LoVo (cell line): ENCODE measurements at regions not wholly inside any gene's neighbourhood (a gene's known extent, or its start where the extent isn't known, plus 50 kb on each side); places are given as distances from the start of the nearest gene placed in this dataset.

Experiments used
- DNase-seq: peaks from one replicate; pipeline ENCODE4 v3.0.0-alpha.2; 2016; ENCODE audit warnings: low spot score

DNA sequence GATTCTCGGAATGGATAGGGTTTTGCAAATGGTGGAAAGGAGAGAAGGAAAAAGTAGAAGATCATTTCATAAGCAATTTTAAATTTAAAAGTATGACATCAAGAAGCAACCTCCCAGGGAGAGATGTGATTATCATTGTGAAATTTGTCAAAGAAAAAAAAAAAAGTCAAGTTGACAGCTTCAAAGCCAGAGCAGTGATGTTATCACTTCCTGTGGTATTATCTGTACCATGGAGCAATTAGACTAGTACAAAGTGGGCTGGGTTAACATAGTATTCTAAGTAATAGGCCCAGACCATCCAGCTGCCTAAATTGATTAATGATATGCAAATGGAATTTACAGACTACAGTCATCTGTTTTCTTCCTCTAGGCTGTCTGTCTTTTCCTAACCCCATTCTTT is 84.0 kb upstream of the NPY start:
- no peak for DNase-seq

- DNase-seq: no peak
Observed at GRCh38 chr7:24200407-24200966, 83.5 kb upstream of the NPY start.

- no peak for DNase-seq
Observed at GRCh38 chr7:24201226-24201625, 82.8 kb upstream of the NPY start.

GRCh38 chr7:24212073-24212472 is 71.9 kb upstream of the NPY start:
- no peak for DNase-seq

DNA sequence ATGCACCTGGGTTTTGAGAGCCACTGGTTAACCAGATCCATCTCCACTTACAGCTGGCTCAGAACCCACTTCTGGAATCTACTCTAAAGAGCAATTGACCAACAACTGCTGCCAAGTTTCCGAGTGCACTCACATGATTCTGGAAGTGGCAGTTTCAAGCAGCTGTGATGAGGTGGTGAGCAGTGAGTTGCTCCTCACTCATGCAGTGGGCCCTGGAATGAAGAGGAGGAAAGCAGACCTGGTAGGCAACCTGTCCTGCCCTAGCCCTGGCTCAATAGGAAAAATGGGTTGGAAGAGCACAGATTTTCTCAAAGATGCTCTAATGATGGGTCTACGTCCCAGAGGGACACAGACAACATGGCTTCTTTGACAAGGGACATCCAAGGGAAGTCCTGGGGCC is 70.7 kb upstream of the NPY start:
- no peak for DNase-seq

GRCh38 chr7:24214670-24215069 is 69.3 kb upstream of the NPY start:
- no peak for DNase-seq

GRCh38 chr7:24216576-24217125 is 67.3 kb upstream of the NPY start:
- no peak for DNase-seq

DNA sequence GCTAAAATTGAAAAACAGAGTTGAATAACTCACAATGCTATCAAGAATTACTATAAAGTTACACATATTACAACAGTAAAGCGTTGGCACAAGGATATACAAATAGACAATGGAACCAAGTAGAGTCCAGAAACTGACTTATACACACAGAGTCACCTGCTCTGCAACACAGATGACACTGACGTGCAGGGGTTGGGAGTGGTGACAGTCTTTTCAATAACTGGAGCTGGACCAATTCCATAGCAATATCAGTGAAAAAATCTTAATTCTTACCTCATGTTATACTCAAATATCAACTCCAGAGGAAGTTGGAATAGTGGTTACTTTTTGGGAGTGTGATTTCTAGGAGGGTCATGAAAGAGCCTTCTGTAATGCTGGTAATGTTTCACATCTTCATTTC is 62.5 kb upstream of the NPY start:
- no peak for DNase-seq

DNA sequence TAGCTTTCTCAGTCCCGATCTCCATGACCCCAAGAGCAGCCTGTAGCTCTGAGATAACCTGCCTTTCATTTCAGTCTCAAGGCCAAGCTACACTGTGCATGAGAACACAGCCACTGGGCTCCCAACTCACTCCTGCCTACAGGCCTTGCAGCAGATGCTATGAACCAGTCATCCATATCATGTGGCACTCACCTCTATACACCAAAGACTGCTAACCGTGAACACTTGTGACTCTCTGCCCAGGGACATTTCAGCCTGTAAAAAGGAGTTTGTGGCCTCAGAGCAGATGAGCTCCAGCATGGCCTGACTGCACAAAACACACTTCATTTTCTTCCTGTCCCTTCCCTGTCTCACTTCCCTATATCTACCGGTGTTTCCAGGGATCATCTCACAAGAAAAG is 56.9 kb upstream of the NPY start:
- DNase-seq: no peak

DNA sequence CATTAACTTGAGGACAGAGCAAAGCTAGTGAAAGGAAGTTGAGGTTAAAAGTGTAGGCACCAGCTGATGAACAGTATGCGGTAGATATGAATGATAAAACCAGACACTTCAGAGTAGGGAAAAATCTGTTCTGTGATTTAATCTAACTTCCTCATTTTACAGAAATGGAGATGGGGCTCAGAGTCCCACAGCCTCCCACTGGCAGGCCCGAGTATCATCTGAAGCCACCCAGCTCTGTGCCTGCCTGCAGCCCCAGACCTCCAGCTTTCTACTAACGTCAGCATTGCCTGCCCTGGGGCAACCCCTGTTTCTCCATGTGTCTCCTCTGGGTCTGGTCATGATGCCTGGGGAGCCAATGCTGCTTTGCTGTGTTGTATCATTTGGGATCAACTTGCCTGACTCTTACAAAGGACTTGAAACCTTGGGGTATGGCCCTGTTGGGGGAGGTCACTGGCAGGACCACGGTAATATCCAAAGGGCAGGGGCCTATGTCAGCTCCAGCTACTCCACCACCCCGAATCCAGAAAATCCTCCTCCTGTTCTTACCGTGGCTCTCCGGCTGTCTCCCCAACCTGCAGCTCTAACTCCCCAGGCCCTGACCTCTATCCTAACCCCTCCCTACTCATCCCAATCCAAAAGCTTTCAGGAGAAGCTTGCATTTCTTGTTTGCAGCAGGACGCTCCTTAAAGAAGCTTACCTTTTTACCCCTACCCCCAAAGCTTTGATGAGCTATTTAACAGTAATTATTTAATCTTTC is 56.2 kb upstream of the NPY start:
- DNase-seq: no peak

DNA sequence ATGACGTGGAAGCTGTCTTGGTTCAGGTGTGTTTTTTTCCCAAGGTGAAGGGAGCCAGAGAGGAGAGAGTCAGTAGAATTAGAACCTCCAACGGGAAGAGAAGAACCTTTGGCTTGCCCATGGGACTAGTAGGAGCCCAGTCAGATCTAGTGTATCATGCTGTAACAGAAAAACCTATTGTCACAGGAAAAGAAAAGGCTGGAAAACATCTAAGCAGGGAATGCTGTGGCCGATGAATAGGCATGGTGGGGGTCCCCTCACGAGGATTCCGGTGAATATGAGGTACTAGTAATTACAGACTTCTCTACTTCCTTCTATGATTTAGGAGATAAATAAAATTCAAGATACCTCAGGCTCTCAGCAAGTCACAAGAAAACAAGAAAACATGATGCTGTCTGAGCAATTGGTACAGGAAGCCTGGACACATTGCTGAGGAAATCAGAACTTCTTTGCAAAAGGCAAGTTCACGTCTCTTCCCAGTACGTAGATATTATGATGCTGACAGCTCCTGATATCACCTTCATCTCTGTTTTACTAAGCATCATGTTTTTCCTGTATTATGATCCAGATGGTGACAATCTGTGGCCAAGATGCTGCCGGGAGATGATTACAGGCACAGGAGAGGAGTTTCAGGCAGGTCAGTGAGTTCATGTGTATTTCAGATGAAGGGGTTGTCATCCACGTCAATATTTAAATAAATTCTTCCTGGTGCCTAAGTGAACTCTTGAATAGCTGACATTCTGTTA is 54.3 kb upstream of the NPY start:
- no peak for DNase-seq

- no peak for DNase-seq
Observed at GRCh38 chr7:24231493-24231892, 52.5 kb upstream of the NPY start.

DNA sequence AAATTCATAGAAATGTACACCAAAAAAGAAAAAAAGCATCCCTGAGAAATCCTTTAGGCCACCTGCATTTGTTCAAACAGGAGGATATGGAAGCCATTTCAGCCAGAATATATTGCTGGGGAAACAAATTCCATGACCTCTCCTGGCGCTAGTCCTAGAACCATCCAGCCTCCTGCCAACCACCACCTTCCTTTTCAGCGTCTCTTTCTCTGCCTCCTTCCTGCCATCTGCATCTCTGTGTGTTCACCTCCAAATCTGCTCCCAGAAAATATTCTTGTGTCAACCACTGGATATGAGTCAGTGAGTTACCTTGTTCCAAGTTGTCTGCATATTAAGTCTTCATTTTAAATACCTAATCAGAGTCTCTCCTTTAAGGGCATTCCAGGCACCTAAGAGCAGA is 50.6 kb upstream of the NPY start:
- no peak for DNase-seq
